Gastroesophageal sphincter (tissue), 4 donors: ENCODE measurements at regions not wholly inside any gene's neighbourhood (a gene's known extent, or its start where the extent isn't known, plus 50 kb on each side); places are given as distances from the start of the nearest gene placed in this dataset.

ENCODE experiments used
- ATAC-seq: fragments of 150-250 bp; one replicate; pipeline ENCODE4 v1.9.1; 2016; ENCODE audit warnings: mild to moderate bottlenecking, moderate library complexity
- H3K27ac ChIP-seq, 4 donors: fragments of 200-600 bp; sonication (generic) in 3 of 4; 1 replicate in 3 of 4; 2 replicates in 1 of 4; pipeline ENCODE4 v1.5.1; 2016 to 2019
- H3K27me3 ChIP-seq: fragments of 200-600 bp; sonication (generic); one replicate; pipeline ENCODE4 v1.5.1; 2019
- H3K36me3 ChIP-seq, 2 donors: fragments of 200-600 bp; sonication (generic); one replicate each; pipeline ENCODE4 v1.5.1; 2019; ENCODE audit warnings: control low read depth in 1 of 2
- H3K4me1 ChIP-seq, 3 donors: fragments of 200-600 bp; sonication (generic); 1 replicate in 2 of 3; 2 replicates in 1 of 3; pipeline ENCODE4 v1.5.1; 2016 to 2019; ENCODE audit warnings: control low read depth in 2 of 3
- H3K4me3 ChIP-seq, 2 donors: fragments of 200-600 bp; sonication (generic); one replicate each; pipeline ENCODE4 v1.5.1; 2019; ENCODE audit warnings: mild to moderate bottlenecking in 1 of 2, moderate library complexity in 1 of 2
- H3K9me3 ChIP-seq, 3 donors: fragments of 200-600 bp; sonication (generic); one replicate each; pipeline ENCODE4 v1.5.1; 2017 to 2019; ENCODE audit warnings: control low read depth in 2 of 3
- EP300 ChIP-seq: sonication (generic); formaldehyde crosslinking; IDR thresholded peaks from one replicate; pipeline ENCODE4 v1.6.1; 2017; ENCODE audit warnings: antibody characterized with exemption, mild to moderate bottlenecking
- POLR2A ChIP-seq, 2 donors: fragments of 450-650 bp; IDR thresholded peaks; one replicate each; pipeline ENCODE4 v1.6.1; 2017; ENCODE audit warnings: antibody characterized with exemption in 2 of 2, mild to moderate bottlenecking in 2 of 2, moderate library complexity in 1 of 2
- POLR2AphosphoS5 ChIP-seq: sonication (generic); formaldehyde crosslinking; IDR thresholded peaks from one replicate; pipeline ENCODE4 v1.6.1; 2017; ENCODE audit warnings: antibody characterized with exemption
- WGBS, 2 donors: methylation state at CpG; one replicate each; pipeline ENCODE4 v1.1.5; 2018; ENCODE audit warnings: low coverage in 1 of 2; 5-methylcytosine and 5-hydroxymethylcytosine counted together
- TF ChIP-seq, protein P1 (sequence below), 4 experiments: fragments of 200-600 bp in 2 of 4; fragments of 450-650 bp in 2 of 4; sonication (generic) in 1 of 4; IDR thresholded peaks; one replicate each; pipeline ENCODE4 v1.5.1; 2017 to 2019; ENCODE audit warnings: antibody characterized with exemption in 4 of 4, mild to moderate bottlenecking in 2 of 4, moderate library complexity in 2 of 4

DNA sequence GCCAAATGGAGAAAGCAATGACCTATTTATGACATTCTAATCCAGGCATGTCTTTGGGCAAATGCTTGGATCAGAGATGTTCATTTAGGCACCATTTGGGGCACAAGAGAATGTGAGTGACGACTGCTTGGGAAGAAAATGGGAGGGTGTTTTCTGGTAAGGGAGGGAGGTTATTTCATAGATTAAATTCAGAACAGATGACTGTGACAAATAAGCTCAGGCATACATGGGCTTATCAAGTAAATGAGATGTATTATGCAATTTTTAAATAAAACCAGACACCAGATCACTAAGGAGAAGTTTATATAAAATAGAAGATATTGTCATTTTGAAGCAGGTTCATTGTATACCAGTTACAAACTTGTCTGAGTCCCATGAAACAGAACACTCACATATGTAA is 71.4 kb upstream of the UGT8 start:
- Histone ChIP-seq H3K4me1 (no peaks in the 10 kb centered on the region), H3K4me3 (no peak overlapping the region), H3K36me3 (no peaks in the 10 kb centered on the region), H3K9me3 (no peaks in the 10 kb centered on the region), H3K27ac (no peak overlapping the region), H3K27me3 (no peaks in the 10 kb centered on the region)
- 57 to 61% methylated on average over 1 of the region's 1 CpG for WGBS, 2 donors
- TF ChIP-seq EP300: no peak
- TF ChIP-seq POLR2AphosphoS5: no peak
- TF ChIP-seq, protein P1, sequence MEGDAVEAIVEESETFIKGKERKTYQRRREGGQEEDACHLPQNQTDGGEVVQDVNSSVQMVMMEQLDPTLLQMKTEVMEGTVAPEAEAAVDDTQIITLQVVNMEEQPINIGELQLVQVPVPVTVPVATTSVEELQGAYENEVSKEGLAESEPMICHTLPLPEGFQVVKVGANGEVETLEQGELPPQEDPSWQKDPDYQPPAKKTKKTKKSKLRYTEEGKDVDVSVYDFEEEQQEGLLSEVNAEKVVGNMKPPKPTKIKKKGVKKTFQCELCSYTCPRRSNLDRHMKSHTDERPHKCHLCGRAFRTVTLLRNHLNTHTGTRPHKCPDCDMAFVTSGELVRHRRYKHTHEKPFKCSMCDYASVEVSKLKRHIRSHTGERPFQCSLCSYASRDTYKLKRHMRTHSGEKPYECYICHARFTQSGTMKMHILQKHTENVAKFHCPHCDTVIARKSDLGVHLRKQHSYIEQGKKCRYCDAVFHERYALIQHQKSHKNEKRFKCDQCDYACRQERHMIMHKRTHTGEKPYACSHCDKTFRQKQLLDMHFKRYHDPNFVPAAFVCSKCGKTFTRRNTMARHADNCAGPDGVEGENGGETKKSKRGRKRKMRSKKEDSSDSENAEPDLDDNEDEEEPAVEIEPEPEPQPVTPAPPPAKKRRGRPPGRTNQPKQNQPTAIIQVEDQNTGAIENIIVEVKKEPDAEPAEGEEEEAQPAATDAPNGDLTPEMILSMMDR (IDR thresholded peaks at IDR 0.05): no peak
- no peak for TF ChIP-seq POLR2A (IDR thresholded peaks at IDR 0.05)
- no peak for ATAC-seq

DNA sequence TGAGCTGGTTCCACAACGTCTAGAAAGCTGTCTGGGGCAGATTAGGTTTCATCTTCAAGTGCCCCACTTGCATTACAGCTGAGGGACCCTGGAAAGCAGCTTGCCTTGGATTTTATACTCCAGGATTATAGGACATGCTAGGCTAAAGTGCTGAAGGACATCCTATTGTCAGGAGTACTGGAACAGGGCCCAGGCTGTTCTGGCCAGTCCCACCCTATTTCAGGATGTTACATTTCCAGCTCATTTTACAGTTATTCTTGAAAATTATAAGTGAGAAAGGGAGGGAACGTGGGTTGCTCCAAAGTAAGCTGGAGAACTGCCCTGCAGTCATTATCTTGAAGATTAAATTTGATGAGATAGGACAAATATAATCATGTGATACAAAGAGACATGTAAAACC is 71.0 kb upstream of the UGT8 start:
- no peak for ATAC-seq
- Histone ChIP-seq H3K9me3 (no peaks in the 10 kb centered on the region), H3K27ac (no peak overlapping the region), H3K4me1 (no peaks in the 10 kb centered on the region), H3K27me3 (no peaks in the 10 kb centered on the region), H3K4me3 (no peak overlapping the region), H3K36me3 (no peaks in the 10 kb centered on the region)
- 10 to 22% methylated on average over 1 to 2 of the region's 2 CpGs for WGBS, 2 donors
- TF ChIP-seq, protein P1 (IDR thresholded peaks at IDR 0.05): no peak
- TF ChIP-seq EP300 (no peak), POLR2A (IDR thresholded peaks at IDR 0.05) (no peak), POLR2AphosphoS5 (no peak)

DNA sequence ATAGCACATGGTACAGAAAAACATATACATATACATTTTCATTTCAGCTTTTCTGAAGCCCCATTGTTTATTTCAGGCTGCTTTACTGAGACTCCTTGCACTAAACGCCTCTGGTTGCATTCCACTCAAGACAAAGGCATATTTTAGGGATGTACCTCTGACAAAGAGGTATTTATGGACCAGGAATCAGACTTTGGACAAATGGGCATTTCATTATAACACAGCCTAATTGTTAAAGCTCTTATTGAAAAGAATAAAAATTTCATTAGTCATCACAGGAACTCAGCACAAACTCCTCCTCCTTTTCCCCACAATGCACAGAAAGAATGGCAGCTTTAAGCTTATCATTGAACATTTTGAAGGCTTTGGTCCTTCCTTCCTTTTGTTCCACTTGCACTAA is 62.9 kb upstream of the UGT8 start:
- 8 to 25% methylated on average over 1 of the region's 1 CpG for WGBS, 2 donors
- no peaks in the 10 kb centered on the region for H3K9me3 ChIP-seq
- no peaks in the 10 kb centered on the region for H3K4me1 ChIP-seq
- no peaks in the 10 kb centered on the region for H3K36me3 ChIP-seq
- TF ChIP-seq POLR2AphosphoS5: no peak
- TF ChIP-seq POLR2A (IDR thresholded peaks at IDR 0.05): no peak
- TF ChIP-seq, protein P1 (IDR thresholded peaks at IDR 0.05): no peak
- no peak for TF ChIP-seq EP300
- no peak overlapping the region for H3K4me3 ChIP-seq
- H3K27me3 ChIP-seq: no peaks in the 10 kb centered on the region
- no peak overlapping the region for H3K27ac ChIP-seq
- ATAC-seq: no peak

DNA sequence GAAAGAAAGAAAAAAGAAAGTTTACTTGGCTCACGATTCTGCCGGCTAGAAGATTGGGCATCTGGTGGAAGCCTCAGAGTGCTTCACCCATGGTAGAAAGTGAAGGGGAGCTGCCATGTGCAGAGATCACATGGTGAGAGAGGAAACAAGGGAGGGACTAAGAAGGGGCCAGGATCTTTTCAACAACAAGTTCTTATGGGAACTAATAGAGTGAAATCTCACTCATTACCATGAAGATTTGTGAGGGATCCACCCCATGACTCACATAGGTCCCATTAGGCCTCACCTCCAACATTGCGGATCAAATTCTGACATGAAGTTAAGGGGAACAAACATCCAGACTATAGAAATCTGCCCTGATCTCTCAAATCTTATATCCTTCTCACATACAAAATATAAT is 61.3 kb upstream of the UGT8 start:
- Histone ChIP-seq H3K27me3 (no peaks in the 10 kb centered on the region), H3K36me3 (no peaks in the 10 kb centered on the region), H3K4me3 (no peak overlapping the region), H3K27ac (no peak overlapping the region), H3K4me1 (no peaks in the 10 kb centered on the region), H3K9me3 (no peaks in the 10 kb centered on the region)
- 58 to 89% methylated on average over 3 of the region's 3 CpGs for whole genome bisulfite sequencing, 2 donors
- no peak for ATAC-seq
- TF ChIP-seq POLR2A (IDR thresholded peaks at IDR 0.05): no peak

DNA sequence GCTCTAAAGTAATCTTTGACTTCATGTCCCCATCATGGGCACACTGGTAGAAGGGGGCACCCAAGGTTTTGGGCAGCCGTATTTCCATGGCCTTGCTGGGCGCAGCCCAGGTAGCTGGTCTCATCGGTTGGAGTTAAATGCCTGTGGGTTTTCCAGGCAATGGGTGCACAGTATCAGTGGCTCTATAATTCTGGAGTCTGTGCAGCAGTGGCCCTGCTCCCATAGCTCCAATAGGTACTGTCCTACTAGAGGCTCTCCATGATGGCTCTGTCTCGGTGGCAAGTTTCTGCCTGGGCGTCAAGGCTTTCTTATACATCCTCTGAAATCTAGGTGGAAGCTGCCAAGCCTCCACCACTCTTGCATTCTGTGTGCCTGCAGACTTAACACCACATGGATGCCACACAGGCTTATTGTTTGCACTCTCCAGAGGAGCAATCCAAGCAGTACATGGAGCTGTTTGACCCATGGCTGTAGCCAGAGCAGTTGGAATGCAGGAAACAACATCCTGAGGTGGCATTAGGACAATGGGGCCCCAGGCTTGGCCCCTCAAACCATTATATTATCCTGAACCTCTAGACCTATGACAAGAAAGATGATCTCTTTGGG is 60.5 kb upstream of the UGT8 start:
- ATAC-seq: no peak
- H3K4me3 ChIP-seq: no peak overlapping the region
- no peak for TF ChIP-seq POLR2AphosphoS5
- no peak for TF ChIP-seq POLR2A (IDR thresholded peaks at IDR 0.05)
- TF ChIP-seq, protein P1 (IDR thresholded peaks at IDR 0.05): no peak
- TF ChIP-seq EP300: no peak
- 94% methylated on average over 5 of the region's 5 CpGs; no CpG with 5 or more reads in 1 of the 2 donors for WGBS, 2 donors
- H3K4me1 ChIP-seq: no peaks in the 10 kb centered on the region
- no peak overlapping the region for H3K27ac ChIP-seq
- no peaks in the 10 kb centered on the region for H3K27me3 ChIP-seq
- no peaks in the 10 kb centered on the region for H3K9me3 ChIP-seq
- H3K36me3 ChIP-seq: no peaks in the 10 kb centered on the region
